HEK293 (cell line): ENCODE measurements at regions not wholly inside any gene's neighbourhood (a gene's known extent, or its start where the extent isn't known, plus 50 kb on each side); places are given as distances from the start of the nearest gene placed in this dataset.

Source experiments
- CTCF ChIA-PET: fragments of 350-600 bp; formaldehyde crosslinking; extraction: SDS; loops from one replicate; lab custom pipeline; 2021; ENCODE audit warnings: antibody characterized with exemption; lab: Yijun Ruan, JAX
- POLR2A ChIA-PET: fragments of 300-600 bp; formaldehyde crosslinking; extraction: SDS; loops from one replicate; lab custom pipeline; 2020; ENCODE audit warnings: antibody characterized with exemption, inconsistent platforms; lab: Yijun Ruan, JAX
- H3K27ac ChIP-seq: fragments of 200-500 bp; sonication (Bioruptor generic); 2 replicates; pipeline ENCODE4 v1.5.1; 2014; ENCODE audit warnings: low read depth, low read length, control low read depth, inconsistent platforms; ENCODE audit errors: extremely low read depth
- H3K36me3 ChIP-seq, 2 experiments: fragments of 200-500 bp in 1 of 2; sonication (Bioruptor generic) in 1 of 2; 1 replicate in 1 of 2; 2 replicates in 1 of 2; pipeline ENCODE4 v1.5.1; 2014 to 2017; ENCODE audit warnings: inconsistent platforms in 2 of 2, low read length in 2 of 2; ENCODE audit not compliant: control insufficient read depth in 2 of 2, insufficient read depth in 1 of 2
- H3K4me1 ChIP-seq: fragments of 200-500 bp; sonication (Bioruptor generic); 2 replicates; pipeline ENCODE4 v1.5.1; 2014; ENCODE audit warnings: mild to moderate bottlenecking, low read length, inconsistent platforms; ENCODE audit not compliant: control insufficient read depth, insufficient read depth
- H3K4me3 ChIP-seq: 2 replicates; pipeline ENCODE4 v1.5.1; 2011; ENCODE audit warnings: low read depth, mild to moderate bottlenecking, control low read depth, low read length, moderate library complexity
- H3K9me3 ChIP-seq: fragments of 200-500 bp; sonication (Bioruptor generic); 2 replicates; pipeline ENCODE4 v1.5.1; 2014; ENCODE audit warnings: low read depth, low read length, inconsistent platforms; ENCODE audit not compliant: control insufficient read depth, insufficient read depth
- FEZF1 ChIP-seq: fragments of 450-650 bp; formaldehyde crosslinking; IDR thresholded peaks from 2 replicates; pipeline ENCODE4 v1.5.1; 2016; ENCODE audit warnings: missing biosample characterization, missing genetic modification characterization
- GLI2 ChIP-seq: fragments of 450-650 bp; formaldehyde crosslinking; IDR thresholded peaks from 2 replicates; pipeline ENCODE4; 2017; ENCODE audit warnings: missing biosample characterization, missing genetic modification characterization, low read depth, borderline replicate concordance
- KLF7 ChIP-seq: fragments of 450-650 bp; formaldehyde crosslinking; IDR thresholded peaks from 2 replicates; pipeline ENCODE4 v1.5.1; 2016; ENCODE audit warnings: missing biosample characterization, missing genetic modification characterization, borderline replicate concordance
- OSR2 ChIP-seq: fragments of 450-650 bp; formaldehyde crosslinking; IDR thresholded peaks from 2 replicates; pipeline ENCODE4 v1.5.1; 2016; ENCODE audit warnings: missing biosample characterization, missing genetic modification characterization
- SETDB1 ChIP-seq: IDR thresholded peaks from one replicate; pipeline ENCODE4 v1.6.1; 2017; ENCODE audit warnings: mild to moderate bottlenecking, low read length, moderate library complexity, mixed read lengths; ENCODE audit not compliant: insufficient read length
- SP3 ChIP-seq: fragments of 450-650 bp; formaldehyde crosslinking; IDR thresholded peaks from 2 replicates; pipeline ENCODE4 v1.5.1; 2016; ENCODE audit warnings: missing biosample characterization, missing genetic modification characterization
- SP7 ChIP-seq: fragments of 450-650 bp; formaldehyde crosslinking; IDR thresholded peaks from 2 replicates; pipeline ENCODE4 v1.5.1; 2016; ENCODE audit warnings: missing biosample characterization, missing genetic modification characterization
- TSHZ1 ChIP-seq: fragments of 450-650 bp; formaldehyde crosslinking; IDR thresholded peaks from 2 replicates; pipeline ENCODE4 v1.5.1; 2016; ENCODE audit warnings: missing biosample characterization, missing genetic modification characterization, borderline replicate concordance
- ZBTB21 ChIP-seq: fragments of 450-650 bp; formaldehyde crosslinking; IDR thresholded peaks from 2 replicates; pipeline ENCODE4 v1.5.1; 2017; ENCODE audit warnings: missing biosample characterization, missing genetic modification characterization
- ZEB2 ChIP-seq: fragments of 450-650 bp; formaldehyde crosslinking; IDR thresholded peaks from 2 replicates; pipeline ENCODE4 v1.5.1; 2016; ENCODE audit warnings: missing biosample characterization, missing genetic modification characterization
- ZFHX2 ChIP-seq: fragments of 450-650 bp; formaldehyde crosslinking; conservative IDR thresholded peaks from 2 replicates; pipeline ENCODE4 v1.5.1; 2016; ENCODE audit warnings: missing biosample characterization, missing genetic modification characterization
- ZNF174 ChIP-seq: fragments of 450-650 bp; formaldehyde crosslinking; IDR thresholded peaks from 2 replicates; pipeline ENCODE4 v1.5.0; 2017; ENCODE audit warnings: missing biosample characterization, mild to moderate bottlenecking, missing genetic modification characterization
- ZNF2 ChIP-seq: fragments of 450-650 bp; formaldehyde crosslinking; IDR thresholded peaks from 2 replicates; pipeline ENCODE4 v1.5.1; 2016; ENCODE audit warnings: missing biosample characterization, missing genetic modification characterization
- ZNF24 ChIP-seq: fragments of 450-650 bp; formaldehyde crosslinking; IDR thresholded peaks from 2 replicates; pipeline ENCODE4 v1.5.1; 2016; ENCODE audit warnings: missing biosample characterization, missing genetic modification characterization
- ZNF266 ChIP-seq: fragments of 450-650 bp; formaldehyde crosslinking; IDR thresholded peaks from 2 replicates; pipeline ENCODE4 v1.5.1; 2016; ENCODE audit warnings: missing biosample characterization, missing genetic modification characterization, low read depth
- ZNF366 ChIP-seq: fragments of 450-650 bp; formaldehyde crosslinking; conservative IDR thresholded peaks from 2 replicates; pipeline ENCODE4 v1.5.1; 2016; ENCODE audit warnings: missing biosample characterization, missing genetic modification characterization
- ZNF37A ChIP-seq: fragments of 450-650 bp; IDR thresholded peaks from 2 replicates; pipeline ENCODE4 v1.5.1; 2018; ENCODE audit warnings: missing biosample characterization, missing genetic modification characterization
- ZNF544 ChIP-seq: fragments of 450-650 bp; formaldehyde crosslinking; IDR thresholded peaks from 2 replicates; pipeline ENCODE4 v1.5.0; 2017; ENCODE audit warnings: missing biosample characterization, missing genetic modification characterization
- ZNF548 ChIP-seq: fragments of 450-650 bp; formaldehyde crosslinking; IDR thresholded peaks from 2 replicates; pipeline ENCODE4 v1.5.1; 2016; ENCODE audit warnings: missing biosample characterization, missing genetic modification characterization
- ZNF585B ChIP-seq: fragments of 450-650 bp; formaldehyde crosslinking; IDR thresholded peaks from 2 replicates; pipeline ENCODE4 v1.5.1; 2016; ENCODE audit warnings: missing biosample characterization, missing genetic modification characterization
- ZNF677 ChIP-seq: fragments of 450-650 bp; IDR thresholded peaks from 2 replicates; pipeline ENCODE4 v1.5.0; 2018; ENCODE audit warnings: missing biosample characterization, mild to moderate bottlenecking, missing genetic modification characterization, moderate library complexity
- ZNF747 ChIP-seq: fragments of 450-650 bp; formaldehyde crosslinking; IDR thresholded peaks from 2 replicates; pipeline ENCODE4 v1.5.1; 2016; ENCODE audit warnings: missing biosample characterization, missing genetic modification characterization
- ZNF830 ChIP-seq: fragments of 450-650 bp; IDR thresholded peaks from 2 replicates; pipeline ENCODE4 v1.5.0; 2018; ENCODE audit warnings: missing biosample characterization, missing genetic modification characterization, low read depth, mild to moderate bottlenecking, moderate library complexity
- TF ChIP-seq, protein P1 (sequence below): fragments of 450-650 bp; formaldehyde crosslinking; IDR thresholded peaks from 2 replicates; pipeline ENCODE4 v1.5.1; 2017; ENCODE audit warnings: missing biosample characterization, mild to moderate bottlenecking, missing genetic modification characterization, moderate library complexity
- TF ChIP-seq, protein P2 (sequence below): fragments of 450-650 bp; formaldehyde crosslinking; IDR thresholded peaks from 2 replicates; pipeline ENCODE4 v1.5.1; 2016; ENCODE audit warnings: missing biosample characterization, missing genetic modification characterization

DNA sequence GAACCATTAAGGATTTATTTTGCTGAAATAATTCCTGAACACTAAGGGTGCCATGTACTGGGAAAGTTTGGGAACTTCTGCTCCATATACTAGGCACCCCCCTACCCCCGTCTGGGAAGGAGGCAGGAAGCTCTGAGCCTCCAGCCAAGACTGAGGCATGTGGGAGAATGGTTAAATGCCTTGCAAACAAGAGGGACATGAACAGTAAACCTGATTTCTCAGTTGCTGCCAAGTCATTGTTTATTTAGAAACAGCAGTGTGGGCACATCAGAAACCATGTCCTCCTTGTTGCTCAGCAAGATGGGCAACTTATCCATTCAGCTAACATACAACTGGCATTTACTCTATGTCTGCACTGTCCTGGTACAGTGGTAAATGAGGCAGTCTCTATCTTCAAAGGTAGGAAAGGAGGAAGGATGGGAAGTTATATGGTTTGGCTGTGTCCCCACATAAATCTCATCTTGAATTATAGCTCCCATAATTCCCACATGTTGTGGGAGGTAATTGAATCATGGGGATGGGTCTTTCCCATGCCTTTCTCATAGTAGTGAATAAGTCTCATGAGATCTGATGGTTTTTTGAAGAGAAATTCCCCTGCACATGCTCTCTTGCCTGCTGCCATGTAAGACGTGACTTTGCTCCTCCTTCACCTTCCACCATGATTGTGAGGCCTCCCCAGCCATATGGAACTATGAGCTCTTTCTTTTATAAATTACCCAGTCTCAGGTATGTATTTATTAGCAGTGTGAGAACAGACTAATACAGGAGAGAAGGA lies 459.1 kb downstream of the MIAT start:
- CTCF ChIA-PET = interaction anchor here (0.7 to 1.2 kb wide), 5 partner anchors 17 to 460 kb away, joined by 3 to 5 read pairs (median 4); no protein-coding TSS in a partner anchor
- Histone ChIP-seq H3K9me3 (no peaks in the 10 kb centered on the region), H3K4me1 (peaks cover 3% of the 10 kb centered on the region; the same call in 1 of the 2 replicates), H3K36me3 (no peaks in the 10 kb centered on the region), H3K27ac (no peak overlapping the region), H3K4me3 (no peak overlapping the region)
- POLR2A ChIA-PET = no interaction called here
- peak; percentile 78 for TF ChIP-seq SETDB1
- TF ChIP-seq ZNF174 (tag by site-specific recombination) = no peak
- TF ChIP-seq ZFHX2 (tag by site-specific recombination) = peak; percentile 40

DNA sequence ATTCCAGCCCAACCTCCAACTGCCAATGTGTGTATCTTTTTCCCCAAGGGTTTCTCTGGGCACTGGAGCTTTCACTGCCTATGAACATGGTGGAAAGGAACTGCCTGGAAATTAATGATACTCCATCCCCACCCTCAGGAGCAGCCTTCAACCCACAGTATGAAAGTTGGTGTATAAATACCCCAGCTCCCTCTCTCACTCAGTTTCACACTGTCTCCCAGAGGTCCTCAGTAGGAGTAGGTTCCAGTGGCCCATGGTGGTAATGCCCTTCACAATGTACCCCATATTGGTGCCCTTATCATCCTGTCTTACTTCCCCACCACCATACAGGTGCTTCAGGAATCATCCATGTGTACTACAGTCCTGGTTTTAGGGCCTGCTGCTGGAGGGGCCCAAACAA lies 462.6 kb downstream of the MIAT start:
- H3K4me3 ChIP-seq = no peak overlapping the region
- H3K4me1 ChIP-seq = peaks cover 3% of the 10 kb centered on the region; the same call in 1 of the 2 replicates
- no peak overlapping the region for H3K27ac ChIP-seq
- H3K9me3 ChIP-seq = no peaks in the 10 kb centered on the region
- no peaks in the 10 kb centered on the region for H3K36me3 ChIP-seq
- ChIA-PET CTCF (interaction anchor here (0.7 to 1.3 kb wide), 2 partner anchors 16 to 516 kb away, joined by 3 read pairs; no protein-coding TSS in a partner anchor), POLR2A (no interaction called here)
- no peak for TF ChIP-seq KLF7 (tag by site-specific recombination)
- TF ChIP-seq ZNF37A (tag by site-specific recombination) = peak; percentile 99

GRCh38 chr22:27122574-27122973 lies 465.2 kb downstream of the MIAT start:
- H3K27ac ChIP-seq = no peak overlapping the region
- CTCF ChIA-PET = interaction anchor here (0.6 to 2.0 kb wide), 4 partner anchors 10 to 103 kb away, joined by 3 to 8 read pairs (median 4); no protein-coding TSS in a partner anchor
- no peaks in the 10 kb centered on the region for H3K36me3 ChIP-seq
- no peak overlapping the region for H3K4me3 ChIP-seq
- POLR2A ChIA-PET = no interaction called here
- H3K9me3 ChIP-seq = no peaks in the 10 kb centered on the region
- no peaks in the 10 kb centered on the region for H3K4me1 ChIP-seq
- TF ChIP-seq ZNF585B (tag by site-specific recombination) (no peak), ZNF2 (no peak), ZEB2 (tag by site-specific recombination) (no peak), ZNF24 (tag by site-specific recombination) (0 out of 2 replicates have a peak, but pooled peaks have one; percentile 17), GLI2 (tag by site-specific recombination) (peak; percentile 35; the same call in 1 of the 2 replicates), ZNF366 (tag by site-specific recombination) (no peak), OSR2 (peak; percentile 72; the same call in 1 of the 2 replicates), TSHZ1 (tag by site-specific recombination) (0 out of 2 replicates have a peak, but pooled peaks have one; percentile 16), ZNF830 (tag by site-specific recombination) (no peak), ZBTB21 (tag by site-specific recombination) (no peak), ZNF747 (tag by site-specific recombination) (no peak), ZNF548 (tag by site-specific recombination) (no peak), ZNF677 (tag by site-specific recombination) (no peak), FEZF1 (0 out of 2 replicates have a peak, but pooled peaks have one; percentile 31), SP3 (no peak), SP7 (peak; percentile 46), ZNF544 (tag by site-specific recombination) (no peak), ZNF266 (tag by site-specific recombination) (no peak)
- TF ChIP-seq, protein P1, sequence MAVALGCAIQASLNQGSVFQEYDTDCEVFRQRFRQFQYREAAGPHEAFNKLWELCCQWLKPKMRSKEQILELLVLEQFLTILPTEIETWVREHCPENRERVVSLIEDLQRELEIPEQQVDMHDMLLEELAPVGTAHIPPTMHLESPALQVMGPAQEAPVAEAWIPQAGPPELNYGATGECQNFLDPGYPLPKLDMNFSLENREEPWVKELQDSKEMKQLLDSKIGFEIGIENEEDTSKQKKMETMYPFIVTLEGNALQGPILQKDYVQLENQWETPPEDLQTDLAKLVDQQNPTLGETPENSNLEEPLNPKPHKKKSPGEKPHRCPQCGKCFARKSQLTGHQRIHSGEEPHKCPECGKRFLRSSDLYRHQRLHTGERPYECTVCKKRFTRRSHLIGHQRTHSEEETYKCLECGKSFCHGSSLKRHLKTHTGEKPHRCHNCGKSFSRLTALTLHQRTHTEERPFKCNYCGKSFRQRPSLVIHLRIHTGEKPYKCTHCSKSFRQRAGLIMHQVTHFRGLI (tag by site-specific recombination) = no peak
- TF ChIP-seq, protein P2, sequence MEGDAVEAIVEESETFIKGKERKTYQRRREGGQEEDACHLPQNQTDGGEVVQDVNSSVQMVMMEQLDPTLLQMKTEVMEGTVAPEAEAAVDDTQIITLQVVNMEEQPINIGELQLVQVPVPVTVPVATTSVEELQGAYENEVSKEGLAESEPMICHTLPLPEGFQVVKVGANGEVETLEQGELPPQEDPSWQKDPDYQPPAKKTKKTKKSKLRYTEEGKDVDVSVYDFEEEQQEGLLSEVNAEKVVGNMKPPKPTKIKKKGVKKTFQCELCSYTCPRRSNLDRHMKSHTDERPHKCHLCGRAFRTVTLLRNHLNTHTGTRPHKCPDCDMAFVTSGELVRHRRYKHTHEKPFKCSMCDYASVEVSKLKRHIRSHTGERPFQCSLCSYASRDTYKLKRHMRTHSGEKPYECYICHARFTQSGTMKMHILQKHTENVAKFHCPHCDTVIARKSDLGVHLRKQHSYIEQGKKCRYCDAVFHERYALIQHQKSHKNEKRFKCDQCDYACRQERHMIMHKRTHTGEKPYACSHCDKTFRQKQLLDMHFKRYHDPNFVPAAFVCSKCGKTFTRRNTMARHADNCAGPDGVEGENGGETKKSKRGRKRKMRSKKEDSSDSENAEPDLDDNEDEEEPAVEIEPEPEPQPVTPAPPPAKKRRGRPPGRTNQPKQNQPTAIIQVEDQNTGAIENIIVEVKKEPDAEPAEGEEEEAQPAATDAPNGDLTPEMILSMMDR (tag by site-specific recombination) = no peak
